Fibroblast of the aortic adventitia (primary cell): ENCODE measurements at regions not wholly inside any gene's neighbourhood (a gene's known extent, or its start where the extent isn't known, plus 50 kb on each side); places are given as distances from the start of the nearest gene placed in this dataset.

Source experiments
- DNase-seq: peaks from one replicate; pipeline ENCODE4 v3.0.0-alpha.2; 2010; ENCODE audit warnings: low read depth
- H3K4me3 ChIP-seq: 2 replicates; pipeline ENCODE4 v1.5.1; 2011; ENCODE audit warnings: low read depth, mild to moderate bottlenecking, control low read depth, low read length, moderate library complexity
- TF ChIP-seq, protein P1 (sequence below): IDR thresholded peaks from 2 replicates; pipeline ENCODE4 v1.5.1; 2011; ENCODE audit warnings: mild to moderate bottlenecking, low read length, control low read depth, inconsistent platforms; ENCODE audit not compliant: insufficient read depth

DNA sequence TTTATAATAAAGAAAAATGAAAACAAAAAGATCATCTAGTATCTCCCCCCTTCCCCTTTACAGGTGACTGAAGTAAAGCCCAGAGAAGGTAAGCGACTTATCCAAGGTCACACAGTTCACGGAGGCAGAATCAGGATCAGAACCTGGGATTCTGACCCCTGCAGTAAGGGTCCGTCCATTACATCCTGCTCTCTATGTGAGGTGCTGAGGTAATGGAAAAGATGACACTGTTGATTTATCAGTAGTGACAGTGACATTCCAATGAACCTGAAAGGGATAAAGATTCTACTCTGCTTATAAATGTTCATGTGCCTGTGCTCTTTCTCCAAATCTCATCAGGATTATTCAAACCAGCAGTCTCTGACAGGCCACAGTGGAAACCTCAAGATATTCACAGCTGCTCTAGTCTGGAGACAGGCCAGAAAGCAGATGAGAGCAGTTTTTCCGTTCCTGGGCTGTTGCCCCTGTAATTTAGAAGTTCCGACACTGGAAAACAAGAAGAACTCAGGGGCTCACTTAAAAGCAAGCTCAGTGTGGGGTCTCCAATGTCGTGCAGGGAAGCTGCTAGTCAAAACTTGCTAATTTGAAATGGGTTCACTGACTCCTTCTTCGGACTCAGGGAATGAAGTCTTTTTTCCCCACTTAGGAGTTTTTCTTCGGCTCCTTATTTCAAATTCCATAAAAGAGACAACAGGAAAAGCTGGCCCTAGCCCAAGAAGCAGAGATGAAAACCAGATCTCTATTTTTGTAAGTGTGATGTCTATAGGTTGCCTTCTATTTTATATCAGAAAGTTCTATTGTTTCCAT lies 131.8 kb upstream of the EEA1 start:
- peak overlapping the region; percentile 23 for H3K4me3 ChIP-seq

DNA sequence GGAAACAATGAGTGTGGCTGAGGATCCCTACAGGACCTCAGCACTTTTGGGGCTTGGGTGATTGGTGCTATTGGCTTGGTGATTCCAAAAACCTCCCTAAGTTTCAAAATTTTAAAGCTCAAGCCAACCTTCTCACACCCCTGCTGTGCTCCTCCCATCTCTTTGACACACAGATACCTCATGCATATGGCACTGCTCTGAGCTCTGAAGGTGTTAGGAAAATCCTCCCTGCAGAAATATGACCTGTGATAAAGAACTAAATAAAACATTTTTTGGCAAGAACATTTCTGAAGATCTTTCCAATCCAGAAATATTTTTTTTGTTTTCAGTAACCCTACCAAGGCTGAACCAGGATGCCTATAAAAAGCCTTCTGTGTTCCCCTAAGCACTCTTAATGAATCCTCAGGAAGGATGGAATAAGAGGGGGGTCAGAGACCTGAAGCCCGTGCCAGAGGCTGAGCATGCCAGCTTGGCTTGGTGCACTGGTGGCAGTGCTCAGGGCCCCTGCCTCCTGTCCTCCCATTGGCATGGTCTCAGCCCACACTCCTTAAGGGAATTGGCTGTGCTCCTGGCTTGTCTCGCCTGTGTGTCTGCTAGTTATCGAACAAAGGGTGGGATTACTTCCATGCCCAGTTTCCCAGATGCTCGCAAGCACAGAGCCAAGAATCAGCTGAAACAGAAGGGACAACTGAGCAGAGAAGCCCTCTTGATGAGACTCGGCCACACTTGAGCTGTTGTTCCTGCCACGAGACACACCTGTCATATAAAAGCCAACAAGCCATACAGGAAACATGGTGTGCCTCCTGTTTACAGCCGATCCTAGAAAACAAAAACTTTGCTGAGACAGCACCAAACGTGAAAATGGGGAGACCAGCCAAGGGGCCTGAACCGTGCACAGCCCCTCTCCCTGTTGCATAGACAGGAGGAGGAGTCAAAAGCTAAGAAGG lies 132.7 kb upstream of the EEA1 start:
- DNase-seq = peak; percentile 41
- no peak overlapping the region for H3K4me3 ChIP-seq

More for the DNA sequence above, 131.8 kb upstream of the EEA1 start:
- TF ChIP-seq, protein P1, sequence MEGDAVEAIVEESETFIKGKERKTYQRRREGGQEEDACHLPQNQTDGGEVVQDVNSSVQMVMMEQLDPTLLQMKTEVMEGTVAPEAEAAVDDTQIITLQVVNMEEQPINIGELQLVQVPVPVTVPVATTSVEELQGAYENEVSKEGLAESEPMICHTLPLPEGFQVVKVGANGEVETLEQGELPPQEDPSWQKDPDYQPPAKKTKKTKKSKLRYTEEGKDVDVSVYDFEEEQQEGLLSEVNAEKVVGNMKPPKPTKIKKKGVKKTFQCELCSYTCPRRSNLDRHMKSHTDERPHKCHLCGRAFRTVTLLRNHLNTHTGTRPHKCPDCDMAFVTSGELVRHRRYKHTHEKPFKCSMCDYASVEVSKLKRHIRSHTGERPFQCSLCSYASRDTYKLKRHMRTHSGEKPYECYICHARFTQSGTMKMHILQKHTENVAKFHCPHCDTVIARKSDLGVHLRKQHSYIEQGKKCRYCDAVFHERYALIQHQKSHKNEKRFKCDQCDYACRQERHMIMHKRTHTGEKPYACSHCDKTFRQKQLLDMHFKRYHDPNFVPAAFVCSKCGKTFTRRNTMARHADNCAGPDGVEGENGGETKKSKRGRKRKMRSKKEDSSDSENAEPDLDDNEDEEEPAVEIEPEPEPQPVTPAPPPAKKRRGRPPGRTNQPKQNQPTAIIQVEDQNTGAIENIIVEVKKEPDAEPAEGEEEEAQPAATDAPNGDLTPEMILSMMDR = peak; percentile 19
- DNase-seq = peak; percentile 76

DNA sequence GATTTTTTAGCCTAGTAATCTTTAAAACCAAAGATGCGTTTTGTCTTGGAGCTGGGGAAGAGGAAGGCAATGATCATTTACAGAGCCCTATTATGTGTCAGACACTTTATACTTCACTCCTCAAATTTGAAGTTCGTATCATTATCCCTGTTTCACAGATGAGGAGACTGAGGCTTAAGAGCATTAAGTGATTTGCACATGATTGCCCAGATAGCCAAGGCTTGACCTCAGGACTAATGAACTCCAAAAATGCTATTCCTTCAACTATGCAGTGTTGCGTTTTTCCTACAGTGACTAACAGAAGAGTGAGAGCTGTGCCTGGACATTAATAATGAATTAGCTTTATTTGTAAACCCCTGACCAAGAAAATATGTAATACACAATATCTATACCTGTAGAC lies 136.8 kb upstream of the EEA1 start:
- TF ChIP-seq, protein P1 = no peak
- no peak for DNase-seq
- no peak overlapping the region for H3K4me3 ChIP-seq

More for the DNA sequence above, 132.7 kb upstream of the EEA1 start:
- TF ChIP-seq, protein P1 = no peak

DNA sequence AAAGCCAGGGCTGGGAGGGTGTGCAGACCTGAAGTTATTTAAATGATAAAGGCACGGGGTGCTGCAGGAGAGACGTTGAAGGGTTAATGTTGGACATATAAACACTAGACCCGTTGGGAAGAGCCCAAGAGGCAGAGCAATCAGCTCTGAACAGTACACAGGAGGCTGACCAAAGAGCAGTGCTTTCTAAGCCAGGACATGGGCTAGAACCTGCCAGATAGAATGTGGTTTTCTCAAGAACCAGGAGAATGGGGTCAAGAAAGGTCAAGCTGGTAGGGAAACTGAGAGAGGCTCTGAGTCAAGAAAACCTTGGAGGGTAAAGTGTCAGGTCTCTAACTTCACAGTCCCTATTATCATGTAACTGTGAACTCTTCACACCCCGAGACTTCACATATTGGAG lies 143.2 kb upstream of the EEA1 start:
- DNase-seq = no peak
- H3K4me3 ChIP-seq = no peak overlapping the region
- TF ChIP-seq, protein P1 = no peak

DNA sequence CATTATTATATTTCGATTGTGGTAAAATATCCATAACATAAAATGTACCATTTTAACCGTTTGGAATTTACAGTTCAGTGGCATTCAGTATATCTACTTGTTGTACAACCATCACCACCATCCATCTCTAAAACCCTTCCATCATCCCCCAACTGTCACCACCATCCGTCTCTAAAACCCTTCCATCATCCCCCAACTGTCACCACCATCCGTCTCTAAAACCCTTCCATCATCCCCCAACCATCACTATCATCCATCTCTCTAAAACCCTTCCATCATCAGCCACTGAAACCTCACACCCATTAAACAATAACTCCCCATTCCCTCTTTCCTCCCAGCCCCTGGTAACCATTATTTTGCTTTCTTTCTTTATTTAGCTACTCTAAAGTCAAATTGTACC lies 144.2 kb upstream of the EEA1 start:
- TF ChIP-seq, protein P1 = no peak
- no peak overlapping the region for H3K4me3 ChIP-seq
- no peak for DNase-seq

DNA sequence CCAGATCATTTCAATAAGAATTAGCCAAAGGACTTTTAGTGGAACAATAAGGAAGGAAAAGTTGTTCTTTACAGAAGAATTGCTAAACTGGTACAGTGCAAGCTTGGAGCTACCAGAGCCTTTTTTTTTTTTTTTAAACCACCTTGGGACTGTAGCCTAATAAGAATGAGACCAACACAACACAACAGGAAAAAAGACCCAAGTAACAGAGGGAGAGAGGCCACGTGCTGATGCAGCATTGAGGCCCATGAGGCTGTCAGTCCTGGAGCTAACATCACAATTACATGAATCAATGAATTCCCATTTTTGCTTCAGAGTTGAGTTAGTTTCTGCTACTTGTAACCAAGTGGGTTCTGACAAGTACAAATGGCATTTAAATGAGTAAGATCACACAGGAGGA lies 149.0 kb upstream of the EEA1 start:
- TF ChIP-seq, protein P1 = no peak
- no peak overlapping the region for H3K4me3 ChIP-seq
- no peak for DNase-seq
